Neural cell (in vitro differentiated cells): ENCODE measurements at regions not wholly inside any gene's neighbourhood (a gene's known extent, or its start where the extent isn't known, plus 50 kb on each side); places are given as distances from the start of the nearest gene placed in this dataset.

Source experiments
- H2AFZ ChIP-seq: fragments of 200-600, 300-800 bp; sonication (generic), shearing (Covaris generic); 2 replicates; pipeline ENCODE4 v1.6.0; 2014; ENCODE audit warnings: low read depth, mild to moderate bottlenecking, antibody characterized with exemption, low read length, moderate library complexity
- H3F3A ChIP-seq: fragments of 200-600 bp; shearing (Covaris generic); 2 replicates; pipeline ENCODE4 v1.6.1; 2016; ENCODE audit warnings: mild to moderate bottlenecking, moderate library complexity, mixed read lengths, antibody characterized with exemption, low read length; ENCODE audit not compliant: insufficient read depth, poor library complexity, severe bottlenecking
- H3K27ac ChIP-seq: fragments of 200-600, 300-800 bp; sonication (generic), shearing (Covaris generic); 2 replicates; pipeline ENCODE4 v1.5.1; 2014; ENCODE audit warnings: mild to moderate bottlenecking, low read length, moderate library complexity
- H3K27me3 ChIP-seq: fragments of 300-800, 200-600 bp; sonication (generic), shearing (Covaris generic); 2 replicates; pipeline ENCODE4 v1.6.0; 2014; ENCODE audit warnings: mild to moderate bottlenecking, low read depth, low read length, moderate library complexity; ENCODE audit not compliant: insufficient read depth
- H3K36me3 ChIP-seq: fragments of 300-800, 200-600 bp; sonication (generic), shearing (Covaris generic); 2 replicates; pipeline ENCODE4 v1.5.1; 2014; ENCODE audit warnings: mild to moderate bottlenecking, antibody characterized with exemption, low read length, moderate library complexity; ENCODE audit not compliant: insufficient read depth
- H3K4me2 ChIP-seq: fragments of 300-800, 200-600 bp; sonication (generic), shearing (Covaris generic); 2 replicates; pipeline ENCODE4 v1.6.0; 2014; ENCODE audit warnings: mild to moderate bottlenecking, low read length
- H3K4me3 ChIP-seq: fragments of 300-800, 200-600 bp; sonication (generic), shearing (Covaris generic); 2 replicates; pipeline ENCODE4 v1.5.1; 2014; ENCODE audit warnings: mild to moderate bottlenecking, low read length, moderate library complexity
- H3K79me2 ChIP-seq: fragments of 200-600 bp; shearing (Covaris generic); replicated peaks from 2 replicates; pipeline ENCODE4 v1.6.0; 2014; ENCODE audit warnings: mild to moderate bottlenecking, low read length, moderate library complexity; ENCODE audit not compliant: insufficient read depth
- H3K9ac ChIP-seq: fragments of 300-800, 200-600 bp; sonication (generic), shearing (Covaris generic); 2 replicates; pipeline ENCODE4 v1.6.1; 2016; ENCODE audit warnings: mild to moderate bottlenecking, low read length, mixed read lengths
- H3K9me2 ChIP-seq: fragments of 200-600 bp; shearing (Covaris generic); 2 replicates; pipeline ENCODE4 v1.6.1; 2016; ENCODE audit warnings: mild to moderate bottlenecking, low read length, mixed read lengths; ENCODE audit not compliant: insufficient read depth
- H3K9me3 ChIP-seq: fragments of 200-600, 300-800 bp; sonication (generic), shearing (Covaris generic); 2 replicates; pipeline ENCODE4 v1.6.1; 2016; ENCODE audit warnings: mild to moderate bottlenecking, mixed run types, low read length, moderate library complexity, mixed read lengths
- H4K20me1 ChIP-seq: fragments of 200-600 bp; shearing (Covaris generic); 2 replicates; pipeline ENCODE4 v1.6.1; 2016; ENCODE audit warnings: mild to moderate bottlenecking, mixed run types; ENCODE audit not compliant: insufficient read depth
- CTCF ChIP-seq: fragments of 450-650 bp; IDR thresholded peaks from 2 replicates; pipeline ENCODE4 v1.5.1; 2014; ENCODE audit warnings: antibody characterized with exemption, mild to moderate bottlenecking, moderate library complexity; ENCODE audit not compliant: poor library complexity, severe bottlenecking
- EP300 ChIP-seq: fragments of 450-650 bp; conservative IDR thresholded peaks from 2 replicates; pipeline ENCODE4 v1.6.1; 2014; ENCODE audit warnings: antibody characterized with exemption, mild to moderate bottlenecking, moderate library complexity; ENCODE audit not compliant: poor library complexity, severe bottlenecking
- EZH2 ChIP-seq: fragments of 200-600, 300-800 bp; shearing (Covaris generic), sonication (generic); IDR thresholded peaks from 2 replicates; pipeline ENCODE4 v1.6.1; 2014; ENCODE audit warnings: antibody characterized with exemption, low read length, borderline replicate concordance, mild to moderate bottlenecking; ENCODE audit not compliant: insufficient read depth, poor library complexity, severe bottlenecking
- MXI1 ChIP-seq: fragments of 450-650 bp; conservative IDR thresholded peaks from 2 replicates; pipeline ENCODE4 v1.6.1; 2014; ENCODE audit warnings: antibody characterized with exemption, mild to moderate bottlenecking; ENCODE audit not compliant: poor library complexity, severe bottlenecking
- POLR2AphosphoS5 ChIP-seq: IDR thresholded peaks from 2 replicates; pipeline ENCODE4 v1.6.1; 2012
- RAD21 ChIP-seq: fragments of 450-650 bp; conservative IDR thresholded peaks from 2 replicates; pipeline ENCODE4 v1.6.1; 2014; ENCODE audit warnings: antibody characterized with exemption, mild to moderate bottlenecking, moderate library complexity
- REST ChIP-seq: IDR thresholded peaks from 2 replicates; pipeline ENCODE4 v1.6.1; 2012; ENCODE audit warnings: borderline replicate concordance
- SMC3 ChIP-seq: fragments of 450-650 bp; conservative IDR thresholded peaks from 2 replicates; pipeline ENCODE4 v1.6.1; 2014; ENCODE audit warnings: antibody characterized with exemption, mild to moderate bottlenecking, moderate library complexity; ENCODE audit not compliant: poor library complexity
- TAF1 ChIP-seq: IDR thresholded peaks from 2 replicates; pipeline ENCODE4 v1.6.1; 2012; ENCODE audit warnings: low read depth

- Histone ChIP-seq H3K4me2 (no peak overlapping the region), H3F3A (no peaks in the 10 kb centered on the region), H4K20me1 (no peaks in the 10 kb centered on the region), H3K36me3 (no peaks in the 10 kb centered on the region), H3K27me3 (no peaks in the 10 kb centered on the region), H3K9ac (no peak overlapping the region), H3K9me2 (no peaks in the 10 kb centered on the region), H3K79me2 (no peaks in the 10 kb centered on the region), H3K27ac (no peak overlapping the region), H2AFZ (no peak overlapping the region), H3K9me3 (no peaks in the 10 kb centered on the region), H3K4me3 (no peak overlapping the region)
- no peak for TF ChIP-seq MXI1
- TF ChIP-seq EZH2 = no peak
- no peak for TF ChIP-seq EP300
- TF ChIP-seq TAF1 = no peak
- TF ChIP-seq REST = no peak
- no peak for TF ChIP-seq POLR2AphosphoS5
- TF ChIP-seq CTCF = no peak
- no peak for TF ChIP-seq RAD21
- TF ChIP-seq SMC3 = no peak
These were observed 283.1 kb upstream of the ADAMTSL1 start for GRCh38 chr9:18190671-18191374.

GRCh38 chr9:18194316-18194715 is 279.6 kb upstream of the ADAMTSL1 start:
- Histone ChIP-seq H3K9me2 (no peaks in the 10 kb centered on the region), H3K36me3 (no peaks in the 10 kb centered on the region), H3K9ac (no peak overlapping the region), H2AFZ (no peak overlapping the region), H3F3A (no peaks in the 10 kb centered on the region), H3K27me3 (no peaks in the 10 kb centered on the region), H4K20me1 (no peaks in the 10 kb centered on the region), H3K9me3 (no peaks in the 10 kb centered on the region), H3K4me3 (no peak overlapping the region), H3K79me2 (no peaks in the 10 kb centered on the region), H3K27ac (no peak overlapping the region), H3K4me2 (no peak overlapping the region)
- TF ChIP-seq MXI1 = no peak
- TF ChIP-seq SMC3 = no peak
- no peak for TF ChIP-seq POLR2AphosphoS5
- TF ChIP-seq CTCF = no peak
- TF ChIP-seq EP300 = no peak
- no peak for TF ChIP-seq TAF1
- TF ChIP-seq RAD21 = no peak
- TF ChIP-seq REST = no peak
- TF ChIP-seq EZH2 = no peak
